ENCODE measurements at regions not wholly inside any gene's neighbourhood (a gene's known extent, or its start where the extent isn't known, plus 50 kb on each side); places are given as distances from the start of the nearest gene placed in this dataset.
"Not testable (repeated sequence)": the region's sequence is repeated elsewhere in the genome, so short reads cannot be mapped to it uniquely, and the experiment has no call there.

DNA sequence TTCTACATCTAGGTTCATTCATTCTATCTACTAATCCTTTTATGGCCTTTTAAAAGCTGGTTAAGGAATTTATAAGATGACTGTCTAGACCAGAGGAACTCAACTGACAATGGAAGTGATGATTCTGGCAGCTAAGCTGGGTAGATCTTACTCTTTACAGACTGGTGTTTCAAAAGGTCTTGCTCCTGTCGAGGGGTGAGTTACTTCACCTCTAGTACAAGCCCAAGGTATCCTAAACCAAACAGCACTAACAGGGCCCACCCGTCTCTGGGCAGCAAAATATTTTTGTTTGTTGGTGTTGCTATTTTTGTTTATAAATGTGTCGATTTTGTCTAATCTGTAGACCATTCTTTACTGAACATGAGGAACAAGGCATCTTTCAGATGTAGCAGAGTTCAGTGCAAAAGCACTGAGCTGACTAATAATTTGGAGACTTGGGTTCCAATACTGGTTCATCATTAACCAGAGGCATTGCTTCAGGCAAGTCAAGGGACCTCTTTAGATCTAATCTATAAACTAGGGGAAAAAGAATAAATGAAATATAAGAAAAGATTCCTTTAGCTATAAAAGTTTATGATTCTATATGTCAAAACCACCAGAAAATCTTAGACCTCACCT lies 90.3 kb upstream of the FRG1 start:
- H3K4me3 ChIP-seq (ENCODE audit: low read depth, low read length) = no peak overlapping the region
- no peak for DNase-seq (ENCODE audit: low read depth)
- TF ChIP-seq, protein P1, sequence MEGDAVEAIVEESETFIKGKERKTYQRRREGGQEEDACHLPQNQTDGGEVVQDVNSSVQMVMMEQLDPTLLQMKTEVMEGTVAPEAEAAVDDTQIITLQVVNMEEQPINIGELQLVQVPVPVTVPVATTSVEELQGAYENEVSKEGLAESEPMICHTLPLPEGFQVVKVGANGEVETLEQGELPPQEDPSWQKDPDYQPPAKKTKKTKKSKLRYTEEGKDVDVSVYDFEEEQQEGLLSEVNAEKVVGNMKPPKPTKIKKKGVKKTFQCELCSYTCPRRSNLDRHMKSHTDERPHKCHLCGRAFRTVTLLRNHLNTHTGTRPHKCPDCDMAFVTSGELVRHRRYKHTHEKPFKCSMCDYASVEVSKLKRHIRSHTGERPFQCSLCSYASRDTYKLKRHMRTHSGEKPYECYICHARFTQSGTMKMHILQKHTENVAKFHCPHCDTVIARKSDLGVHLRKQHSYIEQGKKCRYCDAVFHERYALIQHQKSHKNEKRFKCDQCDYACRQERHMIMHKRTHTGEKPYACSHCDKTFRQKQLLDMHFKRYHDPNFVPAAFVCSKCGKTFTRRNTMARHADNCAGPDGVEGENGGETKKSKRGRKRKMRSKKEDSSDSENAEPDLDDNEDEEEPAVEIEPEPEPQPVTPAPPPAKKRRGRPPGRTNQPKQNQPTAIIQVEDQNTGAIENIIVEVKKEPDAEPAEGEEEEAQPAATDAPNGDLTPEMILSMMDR (IDR thresholded peaks at IDR 0.05; ENCODE audit: low read depth, low read length, missing control alignments) = no peak

DNA sequence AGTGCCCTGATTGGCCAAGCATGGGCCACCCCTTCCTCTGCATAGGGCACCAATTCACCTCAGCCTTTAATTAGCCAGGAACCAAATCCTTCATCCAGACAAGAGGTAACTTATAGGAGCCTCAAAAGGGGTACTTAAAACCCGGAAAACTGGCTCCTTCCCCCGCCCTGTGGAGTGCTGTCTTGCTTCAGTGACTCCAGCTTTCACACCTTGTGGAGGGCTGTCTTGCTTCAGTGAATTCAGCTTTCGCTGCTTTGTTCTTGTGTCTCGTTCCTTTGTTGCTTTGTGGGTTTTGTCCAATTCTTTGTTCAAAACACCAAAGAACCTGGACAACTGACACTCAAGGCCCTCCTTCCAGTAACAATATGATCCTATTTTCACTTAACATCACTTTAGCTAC lies 82.2 kb upstream of the FRG1 start:
- TF ChIP-seq, protein P1 (IDR thresholded peaks at IDR 0.05; ENCODE audit: low read depth, low read length, missing control alignments) = no peak
- H3K4me3 ChIP-seq (ENCODE audit: low read depth, low read length) = no peak overlapping the region
- DNase-seq (ENCODE audit: low read depth) = no peak

DNA sequence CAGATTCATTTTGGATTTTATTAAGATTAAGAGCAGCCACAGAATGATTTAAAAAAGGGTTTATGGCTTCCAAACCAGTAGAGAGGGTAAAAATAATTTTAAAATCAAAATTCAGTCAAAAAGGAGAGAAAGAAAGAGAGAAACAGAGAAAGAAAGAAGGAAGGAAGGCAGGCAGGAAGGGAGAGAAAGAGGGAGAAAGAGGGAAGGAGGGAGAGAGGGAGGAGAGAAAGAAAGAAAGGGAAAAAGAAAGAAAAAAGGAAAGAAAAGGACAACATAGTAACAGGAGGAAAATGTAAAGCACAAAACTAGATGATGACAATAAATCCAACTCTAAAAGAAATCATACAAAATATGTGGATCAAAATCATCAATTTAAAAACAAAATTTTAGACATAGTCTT lies 79.6 kb upstream of the FRG1 start:
- DNase-seq (ENCODE audit: low read depth) = no peak
- TF ChIP-seq, protein P1 (IDR thresholded peaks at IDR 0.05; ENCODE audit: low read depth, low read length, missing control alignments) = no peak
- H3K4me3 ChIP-seq (ENCODE audit: low read depth, low read length) = no peak overlapping the region

DNA sequence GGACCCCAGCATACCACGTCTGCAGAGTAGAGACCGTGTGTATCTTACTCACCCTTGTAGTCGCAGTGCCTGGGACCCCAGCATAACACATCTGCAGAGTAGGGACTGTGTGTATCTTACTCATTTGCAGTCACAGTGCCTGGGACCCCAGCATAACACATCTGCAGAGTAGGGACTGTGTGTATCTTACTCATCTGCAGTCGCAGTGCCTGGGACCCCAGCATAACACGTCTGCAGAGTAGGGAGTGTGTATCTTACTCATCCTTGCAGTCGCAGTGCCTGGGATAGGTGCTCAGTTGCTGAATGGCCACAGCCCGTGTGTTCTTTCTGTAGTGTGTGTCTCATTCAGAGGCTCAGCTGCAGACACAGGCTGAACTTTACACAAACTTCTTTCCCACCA lies 71.4 kb upstream of the FRG1 start:
- no peak overlapping the region for H3K4me3 ChIP-seq (ENCODE audit: low read depth, low read length)
- TF ChIP-seq, protein P1 (IDR thresholded peaks at IDR 0.05; ENCODE audit: low read depth, low read length, missing control alignments) = no peak
- no peak for DNase-seq (ENCODE audit: low read depth)

DNA sequence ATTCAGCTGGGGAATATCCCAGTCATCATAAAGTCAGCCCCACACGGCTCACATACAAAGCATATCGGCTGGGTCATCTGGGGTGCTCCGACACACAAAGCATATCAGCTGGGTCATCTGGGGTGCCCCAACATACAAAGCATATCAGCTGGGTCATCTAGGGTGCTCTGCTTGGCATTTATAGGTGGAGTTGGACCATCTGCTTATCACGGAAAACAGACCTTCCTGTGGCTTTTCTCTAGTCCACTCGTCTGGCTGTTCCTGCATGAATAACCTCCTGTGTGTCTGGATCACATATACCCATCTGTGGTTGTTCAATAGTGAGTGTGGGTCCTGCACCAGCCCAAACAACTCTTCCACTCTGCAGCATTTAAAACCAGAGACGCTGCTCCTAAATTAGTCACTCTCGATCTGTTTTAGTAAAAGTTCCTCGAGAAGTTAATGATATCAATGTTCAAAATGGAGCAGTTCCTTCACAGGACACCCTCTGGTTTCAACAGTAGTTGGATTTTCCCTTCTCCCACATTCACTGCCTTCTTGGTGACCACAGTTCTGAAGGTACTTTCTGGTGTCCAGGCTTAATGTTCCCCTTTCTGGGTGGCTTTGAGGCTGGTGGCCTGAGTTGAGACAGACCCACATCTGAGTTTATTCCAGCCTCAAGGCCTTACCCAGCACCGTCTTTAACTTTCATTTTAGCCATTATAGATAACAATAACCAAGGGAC lies 70.0 kb upstream of the FRG1 start:
- DNase-seq (ENCODE audit: low read depth) = no peak
- TF ChIP-seq, protein P1 (IDR thresholded peaks at IDR 0.05; ENCODE audit: low read depth, low read length, missing control alignments) = no peak
- H3K4me3 ChIP-seq (ENCODE audit: low read depth, low read length) = no peak overlapping the region

DNA sequence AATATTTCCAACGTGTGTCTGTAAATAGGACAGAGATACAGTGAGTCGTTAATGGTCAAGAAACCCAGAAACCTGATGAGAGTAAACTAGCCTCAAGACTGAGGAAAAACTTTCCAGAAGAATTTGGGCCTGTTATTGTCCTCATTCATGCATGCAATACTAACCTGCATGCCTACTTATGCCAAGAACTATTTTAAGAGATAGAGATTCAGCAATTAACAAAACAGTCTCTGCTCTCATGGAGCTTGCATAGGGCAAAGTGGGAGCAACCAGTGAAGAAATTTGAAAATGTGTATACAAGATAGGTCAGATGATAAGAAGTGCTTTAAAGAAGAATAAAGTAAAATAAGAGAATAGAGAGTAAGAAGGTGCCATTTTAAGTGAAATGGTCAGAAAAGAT lies 66.1 kb upstream of the FRG1 start:
- no peak overlapping the region for H3K4me3 ChIP-seq (ENCODE audit: low read depth, low read length)
- TF ChIP-seq, protein P1 (IDR thresholded peaks at IDR 0.05; ENCODE audit: low read depth, low read length, missing control alignments) = no peak
- DNase-seq (ENCODE audit: low read depth) = no peak

DNA sequence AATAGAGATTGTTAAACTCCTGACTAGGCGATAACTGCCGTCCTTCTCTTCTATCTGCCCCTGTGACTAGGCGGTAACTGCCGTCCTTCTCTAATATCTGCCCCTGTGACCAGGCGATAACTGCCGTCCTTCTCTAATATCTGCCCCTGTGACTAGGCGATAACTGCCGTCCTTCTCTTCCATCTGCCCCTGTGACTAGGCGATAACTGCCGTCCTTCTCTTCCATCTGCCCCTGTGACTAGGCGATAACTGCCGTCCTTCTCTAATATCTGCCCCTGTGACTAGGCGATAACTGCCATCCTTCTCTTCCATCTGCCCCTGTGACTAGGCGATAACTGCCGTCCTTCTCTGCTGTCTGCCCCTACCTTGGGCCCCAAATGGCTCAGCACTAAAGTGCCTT lies 59.5 kb upstream of the FRG1 start:
- DNase-seq (ENCODE audit: low read depth) = peak; percentile 82
- not testable (repeated sequence) for H3K4me3 ChIP-seq (ENCODE audit: low read depth, low read length)

DNA sequence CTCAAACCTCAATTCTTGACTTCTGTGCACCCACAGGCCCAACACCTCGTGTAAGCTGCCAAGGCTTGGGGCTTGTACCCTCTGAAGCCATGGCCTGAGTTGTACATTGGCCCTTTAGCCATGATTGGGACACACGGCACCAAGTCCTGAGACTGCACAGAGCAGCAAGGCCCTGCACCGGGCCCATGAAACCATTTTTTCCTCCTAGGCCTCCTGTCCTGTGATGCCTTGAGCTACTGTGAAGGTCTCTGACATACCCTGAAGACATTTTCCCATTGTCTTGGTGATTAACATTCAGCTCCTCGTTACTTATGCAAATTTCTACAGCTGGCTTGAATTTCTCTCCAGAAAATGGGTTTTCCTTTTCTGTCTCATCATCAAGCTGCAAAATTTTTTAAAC lies 52.3 kb upstream of the FRG1 start:
- not testable (repeated sequence) for H3K4me3 ChIP-seq (ENCODE audit: low read depth, low read length); DNase-seq (ENCODE audit: low read depth)

All from GM12864 (cell line).